KMS-11 (cell line): ENCODE measurements at regions not wholly inside any gene's neighbourhood (a gene's known extent, or its start where the extent isn't known, plus 50 kb on each side); places are given as distances from the start of the nearest gene placed in this dataset.

Source experiments
- H2AFZ ChIP-seq: fragments of 200-600 bp; sonication (generic); 2 replicates; pipeline ENCODE4 v1.6.1; 2016; ENCODE audit warnings: antibody characterized with exemption, mixed run types, low read depth
- H3K27ac ChIP-seq: fragments of 200-600 bp; sonication (generic); 2 replicates; pipeline ENCODE4 v1.6.1; 2016; ENCODE audit warnings: mild to moderate bottlenecking, mixed run types
- H3K27me3 ChIP-seq: fragments of 200-600 bp; sonication (generic); 2 replicates; pipeline ENCODE4 v1.6.1; 2017; ENCODE audit warnings: mild to moderate bottlenecking, low read depth, mixed run types, moderate library complexity; ENCODE audit not compliant: insufficient read depth
- H3K36me3 ChIP-seq: fragments of 200-600 bp; sonication (generic); 2 replicates; pipeline ENCODE4 v1.6.1; 2017; ENCODE audit warnings: mild to moderate bottlenecking, mixed run types; ENCODE audit not compliant: insufficient read depth
- H3K4me1 ChIP-seq: fragments of 200-600 bp; sonication (generic); 2 replicates; pipeline ENCODE4 v1.6.1; 2016; ENCODE audit warnings: mild to moderate bottlenecking, low read depth, mixed run types; ENCODE audit not compliant: poor library complexity, severe bottlenecking
- H3K4me2 ChIP-seq: fragments of 200-600 bp; sonication (generic); 2 replicates; pipeline ENCODE4 v1.7.0; 2016; ENCODE audit warnings: mild to moderate bottlenecking, mixed run types
- H3K4me3 ChIP-seq: fragments of 200-600 bp; sonication (generic); IDR thresholded peaks from 2 replicates; pipeline ENCODE4 v1.6.1; 2017; ENCODE audit warnings: low read depth, low read length, mixed read lengths; ENCODE audit not compliant: insufficient read depth
- H3K79me2 ChIP-seq: fragments of 200-600 bp; sonication (generic); 2 replicates; pipeline ENCODE4 v1.6.1; 2016; ENCODE audit warnings: low read depth, mixed run types; ENCODE audit not compliant: insufficient read depth
- H3K9ac ChIP-seq: fragments of 200-600 bp; sonication (generic); 2 replicates; pipeline ENCODE4 v1.6.1; 2016; ENCODE audit warnings: mild to moderate bottlenecking, mixed run types
- H4K20me1 ChIP-seq: fragments of 200-600 bp; sonication (generic); 2 replicates; pipeline ENCODE4 v1.6.1; 2016; ENCODE audit warnings: mild to moderate bottlenecking, mixed run types; ENCODE audit not compliant: insufficient read depth
- CTCF ChIP-seq: fragments of 200-600 bp; sonication (generic); conservative IDR thresholded peaks from 2 replicates; pipeline ENCODE4 v1.6.1; 2017; ENCODE audit warnings: low read depth, mild to moderate bottlenecking, antibody characterized with exemption, low read length, moderate library complexity, mixed read lengths

- H4K20me1 ChIP-seq = no peaks in the 10 kb centered on the region
- peaks cover 19% of the 10 kb centered on the region for H3K4me1 ChIP-seq
- H3K4me2 ChIP-seq = peak overlapping the region; percentile 37; the same call in 1 of the 2 replicates
- H3K36me3 ChIP-seq = no peaks in the 10 kb centered on the region
- no peak overlapping the region for H3K9ac ChIP-seq
- no peak overlapping the region for H3K27ac ChIP-seq
- no peak for TF ChIP-seq CTCF
- no peaks in the 10 kb centered on the region for H3K79me2 ChIP-seq
- H3K27me3 ChIP-seq = no peaks in the 10 kb centered on the region
- no peak overlapping the region for H2AFZ ChIP-seq
- no peak overlapping the region for H3K4me3 ChIP-seq
Measured at GRCh38 chr6:147738516-147739162, 230.1 kb downstream of the SAMD5 start.

GRCh38 chr6:147740326-147740725, 231.8 kb downstream of the SAMD5 start:
- Histone ChIP-seq H3K79me2 (no peaks in the 10 kb centered on the region), H3K36me3 (no peaks in the 10 kb centered on the region), H3K9ac (no peak overlapping the region), H3K4me1 (peaks cover 19% of the 10 kb centered on the region), H2AFZ (no peak overlapping the region), H4K20me1 (no peaks in the 10 kb centered on the region), H3K27me3 (no peaks in the 10 kb centered on the region), H3K27ac (no peak overlapping the region), H3K4me2 (no peak overlapping the region), H3K4me3 (no peak overlapping the region)
- TF ChIP-seq CTCF = no peak

- H4K20me1 ChIP-seq = no peaks in the 10 kb centered on the region
- no peak overlapping the region for H3K9ac ChIP-seq
- H3K4me3 ChIP-seq = no peak overlapping the region
- H3K27me3 ChIP-seq = no peaks in the 10 kb centered on the region
- no peak overlapping the region for H3K27ac ChIP-seq
- TF ChIP-seq CTCF = no peak
- no peaks in the 10 kb centered on the region for H3K79me2 ChIP-seq
- no peaks in the 10 kb centered on the region for H3K36me3 ChIP-seq
- peaks cover 19% of the 10 kb centered on the region for H3K4me1 ChIP-seq
- H2AFZ ChIP-seq = no peak overlapping the region
- no peak overlapping the region for H3K4me2 ChIP-seq
Measured at GRCh38 chr6:147740916-147741315, 232.4 kb downstream of the SAMD5 start.

GRCh38 chr6:147741389-147741788, 232.9 kb downstream of the SAMD5 start:
- Histone ChIP-seq H3K4me1 (peaks cover 19% of the 10 kb centered on the region), H3K4me3 (no peak overlapping the region), H2AFZ (no peak overlapping the region), H3K79me2 (no peaks in the 10 kb centered on the region), H3K9ac (no peak overlapping the region), H3K4me2 (no peak overlapping the region), H3K27ac (no peak overlapping the region), H3K27me3 (no peaks in the 10 kb centered on the region), H4K20me1 (no peaks in the 10 kb centered on the region), H3K36me3 (no peaks in the 10 kb centered on the region)
- no peak for TF ChIP-seq CTCF
